Right cardiac atrium (tissue), 5 donors: ENCODE measurements at regions not wholly inside any gene's neighbourhood (a gene's known extent, or its start where the extent isn't known, plus 50 kb on each side); places are given as distances from the start of the nearest gene placed in this dataset.

Source experiments
- ATAC-seq, 2 donors: fragments of 200-7000 bp; cut with Tn5 transposase; one replicate each; pipeline versions ENCODE4 v1.8.0 to v1.9.1; 2020; ENCODE audit warnings: moderate library complexity in 2 of 2, mild to moderate bottlenecking in 1 of 2
- DNase-seq, 3 donors: peaks; one replicate each; pipeline ENCODE4 v3.0.0-alpha.2; 2020
- H3K27ac ChIP-seq: one replicate; pipeline ENCODE4 v1.5.1; 2013; ENCODE audit warnings: mild to moderate bottlenecking, low read length, control low read depth, moderate library complexity
- H3K27me3 ChIP-seq: one replicate; pipeline ENCODE4 v1.6.1; 2013; ENCODE audit not compliant: control insufficient read depth, insufficient read depth
- H3K4me1 ChIP-seq: one replicate; pipeline ENCODE4 v1.6.1; 2013; ENCODE audit warnings: low read length; ENCODE audit not compliant: control insufficient read depth, insufficient read depth
- H3K4me3 ChIP-seq: one replicate; pipeline ENCODE4 v1.5.1; 2013; ENCODE audit warnings: low read length, control low read depth
- H3K9me3 ChIP-seq: one replicate; pipeline ENCODE4 v1.6.1; 2013; ENCODE audit warnings: low read length; ENCODE audit not compliant: control insufficient read depth
- WGBS: extraction: QIAGEN DNeasy Blood & Tissue Kit; methylation state at CpG from one replicate; pipeline ENCODE4 v1.1.7; 2013; 5-methylcytosine and 5-hydroxymethylcytosine counted together
- intact Hi-C, 4 donors: fragments of 100-400 bp; cut with DNase I; formaldehyde crosslinking; loops; one replicate each; pipeline versions ENCODE4 v1.11.0 to v1.14.0; 2022 to 2023
- donor health status: healthy with polysubstance abuse.
- donor health status: DM: no; HTN: yes; CAD: no.
- donor health status: DM: no; HTN: no; CAD: no.
- donor health status: DM: no; HTN: yes; CAD: no; lungs with severe emphysema.
- donor health status: DM: yes; HTN: yes; CAD: no.

GRCh38 chr18:26656944-26657536 lies 108.7 kb upstream of the KCTD1 start:
- peak overlapping the region; percentile 99 for H3K4me3 ChIP-seq
- no peaks in the 10 kb centered on the region for H3K4me1 ChIP-seq
- intact Hi-C loops: loop anchor here in 2 of 4 donors (10.0 kb wide), 2 partner anchors 252 to 272 kb away; no protein-coding TSS in a partner anchor
- DNase-seq (peak; percentile 90 to 95 (median 94)), ATAC-seq (peak; percentile 96 to 97)
- WGBS: under 1% methylated on average over 49 of the region's 52 CpGs
- H3K27ac ChIP-seq: peak overlapping the region; percentile 97
- H3K9me3 ChIP-seq: no peaks in the 10 kb centered on the region
- no peaks in the 10 kb centered on the region for H3K27me3 ChIP-seq

GRCh38 chr18:26656431-26656943 lies 108.1 kb upstream of the KCTD1 start:
- ATAC-seq (peak; percentile 25 to 29), DNase-seq (peak in 1 of 3 donors; percentile 50)
- Histone ChIP-seq H3K9me3 (no peaks in the 10 kb centered on the region), H3K27me3 (no peaks in the 10 kb centered on the region), H3K4me3 (peak overlapping the region; percentile 99), H3K4me1 (no peaks in the 10 kb centered on the region), H3K27ac (peak overlapping the region; percentile 83)
- under 1% methylated on average over 68 of the region's 68 CpGs for WGBS
- intact Hi-C loops: loop anchor here in 2 of 4 donors (10.0 kb wide), 2 partner anchors 252 to 272 kb away; no protein-coding TSS in a partner anchor

DNA sequence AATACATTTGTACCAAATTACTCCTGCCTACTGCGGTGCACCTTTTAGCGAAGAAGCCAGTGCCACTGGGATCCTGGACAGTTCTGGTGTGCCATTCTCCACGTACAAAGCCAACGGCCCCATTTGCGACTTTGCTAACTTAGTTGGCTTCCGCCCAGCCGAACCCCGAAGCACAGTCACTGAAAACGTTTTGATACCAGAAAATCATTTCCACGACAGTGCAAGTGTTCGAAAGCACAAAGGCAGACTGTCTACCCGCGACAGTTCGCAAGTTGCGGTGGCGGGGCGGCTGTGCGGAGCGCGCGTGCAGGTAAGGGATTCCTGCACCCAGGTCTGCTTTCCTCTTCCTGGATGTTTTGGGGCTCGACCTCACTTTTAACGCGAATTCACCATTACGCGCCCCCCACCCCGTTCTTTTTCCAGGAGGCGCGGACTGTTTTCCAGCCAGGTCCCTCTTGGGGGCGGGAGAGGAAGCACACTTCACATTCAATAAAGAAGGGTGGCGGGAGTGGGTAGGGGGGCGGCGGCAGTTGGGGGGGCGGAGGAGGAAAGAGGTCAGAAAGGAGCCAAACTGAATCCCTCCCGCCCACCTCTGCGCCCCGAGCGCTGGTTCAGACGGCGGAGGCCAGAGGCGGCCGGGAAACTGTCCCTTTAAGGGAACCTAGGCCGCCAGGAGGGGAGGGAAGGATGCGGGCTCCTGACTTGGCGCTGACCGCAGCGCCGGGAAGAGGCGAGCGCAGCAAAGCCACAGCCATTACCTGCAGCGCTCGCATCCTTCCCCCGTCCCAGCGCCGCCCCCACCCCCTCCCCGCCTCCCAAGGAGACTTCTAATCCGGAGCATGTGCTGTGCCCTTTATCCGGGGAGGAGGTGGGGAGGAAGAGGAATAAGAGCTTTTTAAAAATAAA lies 107.4 kb upstream of the KCTD1 start:
- intact Hi-C loops: loop anchor here in 2 of 4 donors (10.0 kb wide), 2 partner anchors 251 to 271 kb away; no protein-coding TSS in a partner anchor

DNA sequence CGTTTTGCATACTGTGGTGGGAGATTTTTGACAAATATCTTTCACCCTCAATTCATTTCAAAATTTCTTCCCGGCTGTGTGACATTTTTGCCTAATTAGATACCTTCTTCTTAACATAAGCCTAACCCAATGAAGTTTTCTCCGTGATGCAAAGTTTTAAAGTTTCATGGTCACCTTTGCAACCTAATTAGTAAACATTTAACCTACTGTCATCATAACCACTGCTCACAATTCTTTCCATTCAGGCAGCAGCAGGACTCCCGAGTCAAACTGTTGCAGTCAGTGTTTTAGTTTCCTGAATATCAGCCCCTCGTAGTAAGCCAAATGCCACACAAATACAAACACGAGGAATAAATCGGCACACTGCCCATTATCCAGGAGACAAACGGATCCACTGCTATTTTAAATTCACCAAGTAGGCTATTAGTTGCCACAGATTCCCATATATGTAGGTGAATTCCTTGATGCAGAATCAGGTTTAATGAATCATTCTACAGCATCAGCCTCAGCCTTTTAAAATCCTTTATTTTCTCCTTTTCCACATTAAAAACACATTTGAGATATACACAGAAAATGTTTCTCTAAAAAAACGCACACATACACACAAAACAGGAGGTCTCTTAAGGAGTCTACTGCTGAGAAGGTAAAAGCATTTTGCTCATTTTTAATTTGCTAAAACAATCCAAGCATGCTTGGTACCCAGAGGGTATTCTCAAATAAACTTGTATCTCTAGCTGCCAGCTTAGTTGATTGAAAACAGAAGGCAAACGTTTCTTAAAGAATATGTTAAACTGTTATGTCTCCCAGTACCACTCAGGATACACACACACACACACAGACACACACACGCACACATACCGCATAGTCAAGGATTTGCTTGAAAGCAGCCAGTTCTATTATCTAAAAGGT lies 106.5 kb upstream of the KCTD1 start:
- intact Hi-C loops: loop anchor here in 3 of 4 donors (5.0 to 10.0 kb wide), 3 partner anchors 103 to 270 kb away; no protein-coding TSS in a partner anchor
- ATAC-seq (no peak), DNase-seq (no peak)
- peak overlapping the region; percentile 49 for H3K27ac ChIP-seq
- WGBS: 13% methylated on average over 12 of the region's 12 CpGs
- no peaks in the 10 kb centered on the region for H3K9me3 ChIP-seq
- H3K4me3 ChIP-seq: no peak overlapping the region
- no peaks in the 10 kb centered on the region for H3K4me1 ChIP-seq
- H3K27me3 ChIP-seq: no peaks in the 10 kb centered on the region

More for the DNA sequence above, 107.4 kb upstream of the KCTD1 start:
- Histone ChIP-seq H3K27me3 (no peaks in the 10 kb centered on the region), H3K27ac (peak overlapping the region; percentile 83), H3K9me3 (no peaks in the 10 kb centered on the region), H3K4me1 (no peaks in the 10 kb centered on the region), H3K4me3 (peak overlapping the region; percentile 99)
- peak; percentile 83 to 85 for ATAC-seq
- under 1% methylated on average over 58 of the region's 58 CpGs for WGBS
- DNase-seq: peak; percentile 68 to 86 (median 86)

DNA sequence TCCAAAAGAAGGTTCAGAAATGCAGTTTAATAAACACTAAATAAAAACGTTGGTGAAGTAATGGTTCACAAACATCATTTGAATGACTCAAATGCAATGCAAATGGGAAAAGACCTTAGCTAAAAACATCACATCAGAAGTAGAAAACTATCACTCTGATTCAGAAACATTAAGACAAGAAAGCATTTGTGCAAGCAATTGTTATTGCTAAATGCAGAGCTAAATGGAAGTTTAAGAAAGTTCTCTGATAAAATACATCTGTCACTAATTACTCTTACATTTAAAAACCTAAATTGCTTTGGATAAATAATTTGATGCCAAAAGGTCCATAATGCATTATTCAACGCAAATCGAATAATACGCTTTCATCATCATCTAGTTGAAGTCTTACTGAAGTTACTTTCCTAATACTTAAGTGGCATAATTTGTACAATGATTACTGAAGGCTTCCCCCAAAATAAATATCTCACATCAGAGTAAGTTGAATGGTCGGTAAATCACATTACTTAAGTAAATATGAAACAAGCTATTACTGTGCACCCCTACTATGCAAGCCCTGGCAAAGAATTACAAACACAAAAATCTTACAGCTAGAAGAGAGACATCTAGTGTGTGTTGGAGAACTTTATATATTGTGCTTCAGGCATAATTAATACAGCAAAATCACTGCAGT lies 105.7 kb upstream of the KCTD1 start:
- no peak for DNase-seq
- no peak for ATAC-seq
- Histone ChIP-seq H3K9me3 (no peaks in the 10 kb centered on the region), H3K27me3 (no peaks in the 10 kb centered on the region), H3K27ac (no peak overlapping the region), H3K4me3 (no peak overlapping the region), H3K4me1 (no peaks in the 10 kb centered on the region)
- WGBS: 57% methylated on average over 5 of the region's 5 CpGs
- intact Hi-C loops: loop anchor here in 3 of 4 donors (5.0 to 10.0 kb wide), 3 partner anchors 102 to 269 kb away; no protein-coding TSS in a partner anchor

- Histone ChIP-seq H3K27ac (no peak overlapping the region), H3K27me3 (no peaks in the 10 kb centered on the region), H3K4me3 (no peak overlapping the region), H3K4me1 (no peaks in the 10 kb centered on the region), H3K9me3 (no peaks in the 10 kb centered on the region)
- 87% methylated on average over 6 of the region's 6 CpGs for WGBS
- DNase-seq: no peak
- ATAC-seq: no peak
- intact Hi-C loops: loop anchor here in 3 of 4 donors (5.0 to 10.0 kb wide), 3 partner anchors 100 to 268 kb away; no protein-coding TSS in a partner anchor
Measured at GRCh38 chr18:26652501-26652900, 104.1 kb upstream of the KCTD1 start.

- intact Hi-C loops: loop anchor here in 3 of 4 donors (5.0 to 10.0 kb wide), 3 partner anchors 98 to 266 kb away; no protein-coding TSS in a partner anchor
Measured at GRCh38 chr18:26650310-26651268, 102.2 kb upstream of the KCTD1 start.

GRCh38 chr18:26649193-26649543 lies 100.8 kb upstream of the KCTD1 start:
- intact Hi-C loops: loop anchor here in 1 of 4 donors (5.0 kb wide), 1 partner anchor 342 kb away; no protein-coding TSS in a partner anchor
- Histone ChIP-seq H3K27ac (no peak overlapping the region), H3K27me3 (no peaks in the 10 kb centered on the region), H3K4me1 (no peaks in the 10 kb centered on the region), H3K9me3 (no peaks in the 10 kb centered on the region), H3K4me3 (no peak overlapping the region)
- ATAC-seq: no peak
- 62% methylated on average over 6 of the region's 6 CpGs for WGBS
- DNase-seq: no peak

More at GRCh38 chr18:26650310-26651268, 102.2 kb upstream of the KCTD1 start:
- peak; percentile 59 to 63 for ATAC-seq
- no peak overlapping the region for H3K4me3 ChIP-seq
- no peaks in the 10 kb centered on the region for H3K4me1 ChIP-seq
- H3K27me3 ChIP-seq: no peaks in the 10 kb centered on the region
- H3K27ac ChIP-seq: peak overlapping the region; percentile 96
- DNase-seq: no peak
- 30% methylated on average over 6 of the region's 6 CpGs for WGBS
- H3K9me3 ChIP-seq: no peaks in the 10 kb centered on the region
